GM12865 (cell line): ENCODE measurements at regions not wholly inside any gene's neighbourhood (a gene's known extent, or its start where the extent isn't known, plus 50 kb on each side); places are given as distances from the start of the nearest gene placed in this dataset.

Experiments
- DNase-seq: peaks from one replicate; pipeline ENCODE4 v3.0.0; 2010; ENCODE audit warnings: low read depth
- H3K4me3 ChIP-seq: 2 replicates; pipeline ENCODE4 v1.5.1; 2011; ENCODE audit warnings: mild to moderate bottlenecking, low read depth, low read length, control low read depth
- TF ChIP-seq, protein P1 (sequence below): IDR thresholded peaks from 2 replicates; pipeline ENCODE4 v1.5.1; 2011; ENCODE audit warnings: low read length, control low read depth, low read depth, inconsistent platforms; ENCODE audit not compliant: insufficient read depth; ENCODE audit errors: missing control alignments

DNA sequence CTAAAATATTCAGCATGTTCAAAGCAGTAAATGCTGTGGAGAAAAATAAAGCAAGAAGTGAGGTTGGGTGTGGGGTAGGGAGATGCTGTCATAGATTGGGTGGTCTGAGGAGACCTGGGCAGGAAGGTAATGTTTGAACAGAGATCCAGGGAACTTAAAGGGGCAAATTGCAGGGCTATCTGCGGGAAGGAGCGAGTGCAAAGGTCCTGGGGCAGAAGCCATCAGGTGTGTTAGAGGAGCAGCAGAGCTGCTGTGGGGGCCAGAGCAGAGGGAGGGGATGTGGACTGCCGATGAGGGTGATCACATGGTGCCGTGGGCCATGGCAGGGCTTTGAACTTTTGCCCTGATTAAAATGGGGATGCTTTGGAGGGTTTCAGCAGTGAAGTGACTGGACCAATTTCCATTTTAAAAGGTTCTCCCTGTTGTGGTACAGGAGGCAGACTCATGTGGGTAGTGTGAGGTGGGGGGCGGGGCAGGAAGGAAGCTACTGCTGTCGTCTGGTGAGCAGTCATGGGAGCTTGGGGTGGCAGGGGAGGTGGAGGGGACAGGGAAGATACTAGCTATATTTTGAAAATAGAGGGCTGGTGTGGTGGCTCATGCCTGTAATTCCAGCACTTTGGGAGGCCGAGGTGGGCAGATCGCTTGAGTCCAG is 145.0 kb downstream of the AACS start:
- H3K4me3 ChIP-seq: no peak overlapping the region
- TF ChIP-seq, protein P1, sequence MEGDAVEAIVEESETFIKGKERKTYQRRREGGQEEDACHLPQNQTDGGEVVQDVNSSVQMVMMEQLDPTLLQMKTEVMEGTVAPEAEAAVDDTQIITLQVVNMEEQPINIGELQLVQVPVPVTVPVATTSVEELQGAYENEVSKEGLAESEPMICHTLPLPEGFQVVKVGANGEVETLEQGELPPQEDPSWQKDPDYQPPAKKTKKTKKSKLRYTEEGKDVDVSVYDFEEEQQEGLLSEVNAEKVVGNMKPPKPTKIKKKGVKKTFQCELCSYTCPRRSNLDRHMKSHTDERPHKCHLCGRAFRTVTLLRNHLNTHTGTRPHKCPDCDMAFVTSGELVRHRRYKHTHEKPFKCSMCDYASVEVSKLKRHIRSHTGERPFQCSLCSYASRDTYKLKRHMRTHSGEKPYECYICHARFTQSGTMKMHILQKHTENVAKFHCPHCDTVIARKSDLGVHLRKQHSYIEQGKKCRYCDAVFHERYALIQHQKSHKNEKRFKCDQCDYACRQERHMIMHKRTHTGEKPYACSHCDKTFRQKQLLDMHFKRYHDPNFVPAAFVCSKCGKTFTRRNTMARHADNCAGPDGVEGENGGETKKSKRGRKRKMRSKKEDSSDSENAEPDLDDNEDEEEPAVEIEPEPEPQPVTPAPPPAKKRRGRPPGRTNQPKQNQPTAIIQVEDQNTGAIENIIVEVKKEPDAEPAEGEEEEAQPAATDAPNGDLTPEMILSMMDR: no peak
- no peak for DNase-seq

DNA sequence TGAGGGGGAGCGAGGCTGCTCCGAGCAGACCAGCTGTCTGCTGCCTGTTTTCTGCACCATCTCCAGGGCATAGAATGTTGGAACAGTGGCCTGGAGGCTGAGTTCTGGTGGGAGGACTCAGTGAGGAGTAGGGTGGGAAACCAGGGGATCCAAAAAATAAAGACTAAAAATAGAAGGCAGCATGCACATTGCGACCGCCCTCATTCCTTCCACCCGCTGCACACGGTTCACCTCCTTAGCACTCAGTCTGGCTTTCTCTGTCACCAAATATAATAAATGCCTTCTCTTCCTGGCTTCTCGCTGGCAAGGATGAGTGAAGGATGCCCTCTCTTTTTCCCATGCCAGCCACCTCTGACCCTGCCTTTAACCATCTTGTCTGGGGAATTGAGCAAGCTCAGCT is 146.2 kb downstream of the AACS start:
- TF ChIP-seq, protein P1: no peak
- DNase-seq: no peak

DNA sequence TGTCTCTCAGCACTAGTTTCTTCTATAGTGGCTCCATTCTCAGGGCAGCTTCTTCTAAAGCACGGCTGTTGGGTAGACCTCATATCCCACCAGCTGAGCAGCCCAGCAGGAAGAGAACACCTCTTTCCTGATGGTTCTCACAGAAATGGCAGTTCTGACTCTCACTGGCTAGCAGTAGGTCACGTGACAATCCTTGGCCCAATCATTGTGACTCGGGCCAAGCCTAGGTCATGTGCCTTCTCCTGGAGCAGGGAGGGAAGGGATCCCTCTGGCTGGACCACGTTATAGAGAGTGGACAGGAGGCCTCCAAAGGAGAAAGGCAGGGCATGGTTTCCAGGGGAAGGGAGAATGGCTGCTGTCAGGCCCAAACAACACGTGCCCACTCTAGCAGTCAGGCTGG is 149.1 kb downstream of the AACS start:
- TF ChIP-seq, protein P1: no peak
- no peak overlapping the region for H3K4me3 ChIP-seq
- DNase-seq: no peak

More for the DNA sequence above, 146.2 kb downstream of the AACS start:
- no peak overlapping the region for H3K4me3 ChIP-seq

DNA sequence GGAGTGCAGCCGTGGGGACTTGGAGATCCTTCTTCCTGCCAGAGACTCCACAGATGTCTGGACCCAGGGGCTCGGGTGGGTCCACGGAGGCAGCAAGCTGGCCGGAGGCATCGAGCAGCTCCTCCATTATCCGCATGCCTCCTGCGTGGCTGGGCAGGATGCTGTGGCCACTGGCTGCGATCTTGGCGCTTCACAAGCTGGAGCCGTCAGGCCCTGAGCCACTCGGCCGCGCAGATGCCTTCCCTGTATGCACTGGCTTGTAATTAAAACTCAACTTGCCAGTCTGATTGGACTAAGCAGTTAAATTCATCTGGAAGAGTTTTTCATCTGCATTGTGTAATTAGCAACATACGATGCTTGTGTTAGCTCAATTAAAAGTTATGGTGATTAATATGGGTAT is 151.5 kb downstream of the AACS start:
- TF ChIP-seq, protein P1: no peak
- no peak for DNase-seq
- no peak overlapping the region for H3K4me3 ChIP-seq

DNA sequence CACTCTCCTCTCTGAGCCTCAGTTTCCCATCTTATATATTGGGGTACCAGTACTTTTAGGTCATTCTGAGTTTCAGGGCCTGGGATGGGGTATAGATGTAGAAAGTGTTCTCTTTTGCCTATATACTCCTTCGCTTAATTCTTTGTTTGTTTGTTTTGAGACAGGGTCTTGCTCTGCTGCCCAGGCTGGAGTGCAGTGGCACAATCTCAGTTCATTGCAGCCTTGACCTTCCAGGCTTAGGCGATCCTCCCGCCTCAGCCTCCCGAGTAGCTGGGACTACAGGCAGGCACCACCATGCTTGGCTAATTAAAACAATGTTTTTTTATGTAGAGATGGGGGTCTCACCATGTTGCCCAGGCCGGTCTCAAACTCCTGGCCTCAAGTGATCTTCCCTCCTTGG is 152.1 kb downstream of the AACS start:
- H3K4me3 ChIP-seq: no peak overlapping the region
- DNase-seq: no peak
- TF ChIP-seq, protein P1: no peak

DNA sequence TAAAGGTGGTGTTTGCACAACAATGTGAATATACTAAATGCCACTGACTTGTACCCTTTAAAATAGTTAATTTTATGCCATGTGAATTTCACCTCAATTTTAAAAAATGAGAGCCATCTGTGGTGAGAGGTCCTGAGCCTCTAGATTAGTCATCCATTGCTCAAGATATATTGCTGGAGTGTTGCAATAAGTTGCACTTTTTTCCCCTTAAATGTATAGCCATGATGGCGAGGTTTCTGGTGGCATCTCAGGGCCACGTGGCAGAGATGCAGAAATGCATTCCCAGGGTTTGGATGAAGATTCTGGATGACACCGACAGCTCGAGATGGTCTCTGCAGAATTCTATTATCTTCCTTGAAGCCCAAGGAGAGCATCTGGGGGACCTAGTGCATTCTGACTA is 153.7 kb downstream of the AACS start:
- TF ChIP-seq, protein P1: no peak
- H3K4me3 ChIP-seq: no peak overlapping the region
- DNase-seq: no peak
